Uterus (tissue), 3 donors: ENCODE measurements at regions not wholly inside any gene's neighbourhood (a gene's known extent, or its start where the extent isn't known, plus 50 kb on each side); places are given as distances from the start of the nearest gene placed in this dataset.

Source experiments
- DNase-seq, 2 donors: peaks; one replicate each; pipeline ENCODE4 v3.0.0-alpha.2; 2019 to 2020
- H3K27ac ChIP-seq, 2 donors: fragments of 200-600 bp; sonication (generic); 1 replicate in 1 of 2; 2 replicates in 1 of 2; pipeline ENCODE4 v1.5.1; 2016 to 2018
- H3K27me3 ChIP-seq, 2 donors: fragments of 200-600 bp; sonication (generic); one replicate each; pipeline ENCODE4 v1.5.1; 2018 to 2019; ENCODE audit warnings: control low read depth in 1 of 2
- H3K36me3 ChIP-seq, 2 donors: fragments of 200-600 bp; sonication (generic); one replicate each; pipeline ENCODE4 v1.5.1; 2019; ENCODE audit warnings: control low read depth in 1 of 2
- H3K4me1 ChIP-seq, 2 donors: fragments of 200-600 bp; sonication (generic); one replicate each; pipeline ENCODE4 v1.5.1; 2018 to 2019; ENCODE audit warnings: control low read depth in 1 of 2
- H3K4me3 ChIP-seq, 2 donors: fragments of 200-600 bp; sonication (generic); 1 replicate in 1 of 2; 2 replicates in 1 of 2; pipeline ENCODE4 v1.5.1; 2018 to 2019; ENCODE audit warnings: mild to moderate bottlenecking in 1 of 2
- H3K9me3 ChIP-seq, 2 donors: fragments of 200-600 bp; sonication (generic); one replicate each; pipeline ENCODE4 v1.5.1; 2019; ENCODE audit warnings: control low read depth in 1 of 2
- POLR2A ChIP-seq, 2 donors: fragments of 450-650 bp; IDR thresholded peaks; one replicate each; pipeline ENCODE4 v1.6.1; 2016; ENCODE audit warnings: antibody characterized with exemption in 2 of 2, mild to moderate bottlenecking in 1 of 2, moderate library complexity in 1 of 2
- intact Hi-C: fragments of 100-400 bp; cut with DNase I; formaldehyde crosslinking; loops from one replicate; pipeline ENCODE4 v1.15.1; 2023; ENCODE audit warnings: low total_unique reads
- TF ChIP-seq, protein P1 (sequence below), 4 experiments: fragments of 200-600 bp in 2 of 4; fragments of 450-650 bp in 2 of 4; sonication (generic) in 2 of 4; IDR thresholded peaks; one replicate each; pipeline ENCODE4 v1.5.1; 2016 to 2019; ENCODE audit warnings: antibody characterized with exemption in 4 of 4, mild to moderate bottlenecking in 2 of 4, moderate library complexity in 1 of 4
- donor health status: DM: yes; HTN: yes; CAD: no.

- no peaks in the 10 kb centered on the region for H3K27me3 ChIP-seq
- intact Hi-C loops = no loop called here
Measured at GRCh38 chr18:38654946-38655345, 1089.3 kb upstream of the CELF4 start.

DNA sequence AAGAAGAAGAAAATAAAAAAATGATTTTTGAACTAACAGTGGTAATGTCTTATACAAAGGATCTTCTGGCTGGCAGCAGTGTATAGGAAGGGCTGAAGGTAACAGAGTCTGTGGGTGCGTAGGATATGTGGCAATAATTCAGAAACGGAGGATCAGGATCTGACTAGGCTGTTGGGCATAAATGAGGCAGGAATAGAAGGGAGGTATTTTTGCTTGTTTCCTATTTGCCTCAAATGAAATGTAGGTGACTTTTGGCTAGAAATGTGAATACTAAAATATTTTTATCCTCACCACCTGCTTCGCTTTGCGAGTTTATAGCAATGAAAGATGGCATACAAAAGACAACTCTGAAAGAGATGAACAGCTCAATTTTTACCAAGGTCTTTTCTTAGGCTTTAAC, 1086.1 kb upstream of the CELF4 start:
- Histone ChIP-seq H3K36me3 (no peaks in the 10 kb centered on the region), H3K27me3 (no peaks in the 10 kb centered on the region), H3K4me1 (no peaks in the 10 kb centered on the region), H3K27ac (no peak overlapping the region), H3K4me3 (no peak overlapping the region), H3K9me3 (no peaks in the 10 kb centered on the region)
- no peak for TF ChIP-seq POLR2A (IDR thresholded peaks at IDR 0.05)
- TF ChIP-seq, protein P1, sequence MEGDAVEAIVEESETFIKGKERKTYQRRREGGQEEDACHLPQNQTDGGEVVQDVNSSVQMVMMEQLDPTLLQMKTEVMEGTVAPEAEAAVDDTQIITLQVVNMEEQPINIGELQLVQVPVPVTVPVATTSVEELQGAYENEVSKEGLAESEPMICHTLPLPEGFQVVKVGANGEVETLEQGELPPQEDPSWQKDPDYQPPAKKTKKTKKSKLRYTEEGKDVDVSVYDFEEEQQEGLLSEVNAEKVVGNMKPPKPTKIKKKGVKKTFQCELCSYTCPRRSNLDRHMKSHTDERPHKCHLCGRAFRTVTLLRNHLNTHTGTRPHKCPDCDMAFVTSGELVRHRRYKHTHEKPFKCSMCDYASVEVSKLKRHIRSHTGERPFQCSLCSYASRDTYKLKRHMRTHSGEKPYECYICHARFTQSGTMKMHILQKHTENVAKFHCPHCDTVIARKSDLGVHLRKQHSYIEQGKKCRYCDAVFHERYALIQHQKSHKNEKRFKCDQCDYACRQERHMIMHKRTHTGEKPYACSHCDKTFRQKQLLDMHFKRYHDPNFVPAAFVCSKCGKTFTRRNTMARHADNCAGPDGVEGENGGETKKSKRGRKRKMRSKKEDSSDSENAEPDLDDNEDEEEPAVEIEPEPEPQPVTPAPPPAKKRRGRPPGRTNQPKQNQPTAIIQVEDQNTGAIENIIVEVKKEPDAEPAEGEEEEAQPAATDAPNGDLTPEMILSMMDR (IDR thresholded peaks at IDR 0.05) = no peak
- intact Hi-C loops = no loop called here
- DNase-seq = no peak

More at GRCh38 chr18:38654946-38655345, 1089.3 kb upstream of the CELF4 start:
- Histone ChIP-seq H3K4me3 (no peak overlapping the region), H3K27ac (no peak overlapping the region), H3K4me1 (no peaks in the 10 kb centered on the region), H3K36me3 (no peaks in the 10 kb centered on the region), H3K9me3 (no peaks in the 10 kb centered on the region)
- TF ChIP-seq, protein P1 (IDR thresholded peaks at IDR 0.05) = no peak
- no peak for TF ChIP-seq POLR2A (IDR thresholded peaks at IDR 0.05)
- DNase-seq = no peak

DNA sequence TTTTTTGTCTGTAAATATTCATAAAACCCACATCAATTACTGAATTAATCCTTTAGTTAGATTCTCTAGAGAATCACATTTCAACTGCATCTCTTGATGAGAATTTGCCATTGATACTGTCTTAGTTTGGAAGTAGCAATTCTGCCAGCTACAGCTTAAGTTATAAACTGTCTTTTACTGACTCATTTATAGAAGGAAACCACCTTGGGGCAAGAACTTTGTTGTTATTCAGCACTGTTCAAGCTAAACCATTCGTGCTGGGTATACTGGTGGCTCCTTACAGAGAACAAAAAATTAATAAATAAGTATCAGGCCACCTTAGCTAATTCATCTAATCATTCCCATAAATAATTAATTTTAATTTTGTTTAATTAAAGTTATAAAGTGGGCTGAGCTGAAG, 1082.6 kb upstream of the CELF4 start:
- no peak overlapping the region for H3K27ac ChIP-seq
- DNase-seq = no peak
- no peak overlapping the region for H3K4me3 ChIP-seq
- TF ChIP-seq, protein P1 (IDR thresholded peaks at IDR 0.05) = no peak
- no peaks in the 10 kb centered on the region for H3K27me3 ChIP-seq
- no peaks in the 10 kb centered on the region for H3K4me1 ChIP-seq
- no peaks in the 10 kb centered on the region for H3K36me3 ChIP-seq
- H3K9me3 ChIP-seq = no peaks in the 10 kb centered on the region
- intact Hi-C loops = no loop called here

DNA sequence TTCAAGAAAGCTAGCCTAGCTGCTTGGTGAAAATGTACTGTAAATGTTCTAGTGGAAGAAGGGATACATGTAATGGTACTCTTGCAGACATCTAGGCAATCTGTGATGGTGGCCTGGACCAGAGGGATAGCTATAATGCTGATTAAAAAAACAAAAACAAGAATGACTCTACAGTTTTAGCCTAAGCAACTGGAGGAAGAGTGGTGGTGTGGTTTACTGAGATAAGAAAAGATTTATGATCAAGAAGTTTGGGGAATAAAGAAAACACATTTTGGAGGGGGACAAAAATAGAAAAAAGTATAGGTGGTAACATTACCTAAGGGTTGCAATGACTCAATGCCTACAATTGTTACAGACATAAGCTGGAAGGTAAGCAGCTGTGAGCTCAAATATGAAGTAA, 1080.7 kb upstream of the CELF4 start:
- Histone ChIP-seq H3K27ac (no peak overlapping the region), H3K9me3 (no peaks in the 10 kb centered on the region), H3K36me3 (no peaks in the 10 kb centered on the region), H3K4me1 (no peaks in the 10 kb centered on the region), H3K4me3 (no peak overlapping the region), H3K27me3 (no peaks in the 10 kb centered on the region)
- TF ChIP-seq POLR2A (IDR thresholded peaks at IDR 0.05) = no peak
- TF ChIP-seq, protein P1 (IDR thresholded peaks at IDR 0.05) = no peak
- DNase-seq = no peak
- intact Hi-C loops = no loop called here

- DNase-seq = no peak
- intact Hi-C loops = no loop called here
- TF ChIP-seq POLR2A (IDR thresholded peaks at IDR 0.05) = no peak
- TF ChIP-seq, protein P1 (IDR thresholded peaks at IDR 0.05) = no peak
- H3K4me3 ChIP-seq = no peak overlapping the region
- no peaks in the 10 kb centered on the region for H3K9me3 ChIP-seq
- H3K4me1 ChIP-seq = no peaks in the 10 kb centered on the region
- H3K36me3 ChIP-seq = no peaks in the 10 kb centered on the region
- no peaks in the 10 kb centered on the region for H3K27me3 ChIP-seq
- no peak overlapping the region for H3K27ac ChIP-seq
Measured at GRCh38 chr18:38644875-38645641, 1079.5 kb upstream of the CELF4 start.
